ENCODE measurements at regions not wholly inside any gene's neighbourhood (a gene's known extent, or its start where the extent isn't known, plus 50 kb on each side); places are given as distances from the start of the nearest gene placed in this dataset.

GRCh38 chr6:56364431-56364826, 117.0 kb upstream of the COL21A1 start:
- TF ChIP-seq CTCF (IDR thresholded peaks at IDR 0.05), result no peak
- TF ChIP-seq POLR2A (IDR thresholded peaks at IDR 0.05), result no peak
- TF ChIP-seq POLR2AphosphoS5 (IDR thresholded peaks at IDR 0.05), result no peak

All from transverse colon (tissue), 4 donors.